Ecto neural progenitor cell (in vitro differentiated cells): ENCODE measurements at regions not wholly inside any gene's neighbourhood (a gene's known extent, or its start where the extent isn't known, plus 50 kb on each side); places are given as distances from the start of the nearest gene placed in this dataset.
"Not testable (repeated sequence)": the region's sequence is repeated elsewhere in the genome, so short reads cannot be mapped to it uniquely, and the experiment has no call there.

Source experiments
- DNase-seq: peaks from one replicate; pipeline ENCODE4 v3.0.0-alpha.2; 2018; ENCODE audit warnings: low spot score

GRCh38 chr7:118801366-118801765, 576.9 kb downstream of the ANKRD7 start:
- DNase-seq, result no peak

- DNase-seq, result no peak
These were observed 578.2 kb downstream of the ANKRD7 start for GRCh38 chr7:118802726-118803125.

- no peak for DNase-seq
These were observed 601.7 kb downstream of the ANKRD7 start for GRCh38 chr7:118826246-118826645.

GRCh38 chr7:118836933-118837332, 612.4 kb downstream of the ANKRD7 start:
- DNase-seq, result no peak

- no peak for DNase-seq
These were observed 615.0 kb downstream of the ANKRD7 start for GRCh38 chr7:118839515-118839914.

- no peak for DNase-seq
These were observed 619.0 kb downstream of the ANKRD7 start for GRCh38 chr7:118843456-118843855.

- no peak for DNase-seq
These were observed 620.2 kb downstream of the ANKRD7 start for GRCh38 chr7:118844748-118845147.

GRCh38 chr7:118845791-118846190, 621.3 kb downstream of the ANKRD7 start:
- no peak for DNase-seq

GRCh38 chr7:118846977-118847376, 622.5 kb downstream of the ANKRD7 start:
- DNase-seq, result no peak

GRCh38 chr7:118855290-118855689, 630.8 kb downstream of the ANKRD7 start:
- DNase-seq, result no peak

GRCh38 chr7:118858651-118859149, 634.2 kb downstream of the ANKRD7 start:
- no peak for DNase-seq

GRCh38 chr7:118861581-118861980, 637.1 kb downstream of the ANKRD7 start:
- no peak for DNase-seq

- DNase-seq, result no peak
These were observed 638.2 kb downstream of the ANKRD7 start for GRCh38 chr7:118862740-118863139.

GRCh38 chr7:118863966-118864365, 639.5 kb downstream of the ANKRD7 start:
- no peak for DNase-seq

GRCh38 chr7:118867860-118868259, 643.4 kb downstream of the ANKRD7 start:
- no peak for DNase-seq

- DNase-seq, result not testable (repeated sequence)
These were observed 644.6 kb downstream of the ANKRD7 start for GRCh38 chr7:118869141-118869540.

GRCh38 chr7:118870187-118870586, 645.7 kb downstream of the ANKRD7 start:
- no peak for DNase-seq

GRCh38 chr7:118872568-118872967, 648.1 kb downstream of the ANKRD7 start:
- no peak for DNase-seq

GRCh38 chr7:118877187-118877586, 652.7 kb downstream of the ANKRD7 start:
- DNase-seq, result no peak

- DNase-seq, result no peak
These were observed 653.8 kb downstream of the ANKRD7 start for GRCh38 chr7:118878336-118878735.

- DNase-seq, result no peak
These were observed 673.8 kb downstream of the ANKRD7 start for GRCh38 chr7:118898284-118898683.

- DNase-seq, result no peak
These were observed 678.1 kb downstream of the ANKRD7 start for GRCh38 chr7:118902600-118902999.

- DNase-seq, result no peak
These were observed 683.5 kb downstream of the ANKRD7 start for GRCh38 chr7:118907911-118908527.

GRCh38 chr7:118916120-118916519, 691.6 kb downstream of the ANKRD7 start:
- not testable (repeated sequence) for DNase-seq
